GM18499 (cell line): ENCODE measurements at regions not wholly inside any gene's neighbourhood (a gene's known extent, or its start where the extent isn't known, plus 50 kb on each side); places are given as distances from the start of the nearest gene placed in this dataset.

Experiments
- ATAC-seq: cut with Tn5 transposase; IDR thresholded peaks from one replicate; pipeline ENCODE4 v1.9.1; 2021; ENCODE audit warnings: moderate number of reproducible peaks; ENCODE audit not compliant: insufficient read depth, unreplicated experiment

DNA sequence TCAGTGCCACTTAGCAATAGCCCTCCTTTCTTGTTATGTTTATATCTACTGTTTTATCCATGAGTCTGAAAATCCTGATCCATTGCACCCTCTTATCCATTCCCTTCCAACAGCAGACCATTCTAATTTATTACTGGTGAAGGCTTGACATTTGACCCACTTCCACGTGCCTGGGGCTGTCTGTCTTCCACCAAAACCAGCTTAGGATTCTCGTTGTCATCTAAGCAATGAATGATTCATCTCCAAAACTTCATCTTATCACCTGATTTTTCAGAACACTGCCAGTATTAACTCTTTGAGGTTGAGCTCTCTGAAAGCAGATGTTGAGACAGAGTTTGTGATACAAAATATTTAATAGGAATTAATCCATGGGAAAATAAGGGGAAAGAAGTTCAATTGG, 277.8 kb upstream of the FBXL7 start:
- no peak for ATAC-seq

DNA sequence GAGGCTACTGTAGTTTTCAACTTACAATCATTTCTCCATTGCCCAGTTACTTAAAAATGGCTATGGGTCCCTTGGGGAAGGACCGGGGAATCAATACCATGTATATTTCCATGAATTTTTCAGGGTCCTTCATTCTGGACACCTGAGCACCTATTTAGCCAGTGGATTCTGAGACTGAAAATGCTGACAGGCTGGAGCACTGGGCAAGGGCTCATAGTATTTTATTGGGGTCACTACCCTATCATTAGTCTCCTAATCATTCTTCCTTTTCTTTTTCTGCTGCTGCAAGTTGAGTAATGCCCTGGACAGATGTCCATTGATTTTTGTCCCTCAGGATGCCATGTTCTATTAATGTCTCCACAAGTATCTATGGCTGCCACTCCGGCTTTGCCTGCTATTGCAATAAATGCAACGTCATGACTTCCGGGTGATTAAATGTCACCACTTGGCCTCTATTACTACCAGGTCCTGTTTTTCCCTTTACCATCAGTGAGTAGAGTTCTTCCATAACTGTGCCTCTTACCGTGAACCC, 279.3 kb upstream of the FBXL7 start:
- no peak for ATAC-seq

DNA sequence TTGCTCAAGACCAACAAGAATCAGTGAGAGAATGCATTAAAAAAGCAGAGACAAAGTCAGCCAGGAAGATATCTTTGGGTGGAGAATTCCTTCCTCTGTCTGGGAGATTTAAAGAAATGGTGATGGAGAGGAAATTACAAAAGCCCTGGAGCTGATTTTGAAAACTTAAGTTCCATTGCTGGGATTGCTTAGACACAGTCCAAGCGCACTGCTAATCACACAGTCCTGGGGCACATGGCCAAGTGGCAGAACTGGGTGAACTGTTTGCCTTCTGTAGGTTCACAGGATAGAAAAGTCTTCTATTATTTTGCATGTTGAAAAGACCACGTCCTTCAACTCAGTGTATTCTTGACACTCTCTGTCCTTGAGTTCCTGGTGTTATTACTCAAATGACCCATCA, 284.9 kb upstream of the FBXL7 start:
- ATAC-seq, result no peak

DNA sequence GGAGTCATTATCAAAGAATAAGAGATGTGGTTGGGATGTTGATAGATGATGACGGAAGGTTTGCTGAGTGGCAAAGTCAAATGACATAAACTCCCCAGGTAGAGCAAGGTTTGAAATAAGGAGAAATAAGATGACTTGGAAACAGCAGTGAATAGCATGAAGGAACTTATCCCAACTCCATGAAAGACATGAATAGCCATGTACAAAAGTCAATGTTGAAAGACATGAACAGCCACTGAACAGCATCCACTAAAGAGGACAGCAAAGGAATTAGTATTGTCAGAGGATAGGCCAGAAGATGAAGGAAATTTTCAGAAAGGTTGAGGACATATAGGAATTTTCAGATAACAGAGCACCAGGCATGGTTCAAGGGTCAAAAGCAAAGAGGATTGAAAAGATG, 286.0 kb upstream of the FBXL7 start:
- no peak for ATAC-seq

DNA sequence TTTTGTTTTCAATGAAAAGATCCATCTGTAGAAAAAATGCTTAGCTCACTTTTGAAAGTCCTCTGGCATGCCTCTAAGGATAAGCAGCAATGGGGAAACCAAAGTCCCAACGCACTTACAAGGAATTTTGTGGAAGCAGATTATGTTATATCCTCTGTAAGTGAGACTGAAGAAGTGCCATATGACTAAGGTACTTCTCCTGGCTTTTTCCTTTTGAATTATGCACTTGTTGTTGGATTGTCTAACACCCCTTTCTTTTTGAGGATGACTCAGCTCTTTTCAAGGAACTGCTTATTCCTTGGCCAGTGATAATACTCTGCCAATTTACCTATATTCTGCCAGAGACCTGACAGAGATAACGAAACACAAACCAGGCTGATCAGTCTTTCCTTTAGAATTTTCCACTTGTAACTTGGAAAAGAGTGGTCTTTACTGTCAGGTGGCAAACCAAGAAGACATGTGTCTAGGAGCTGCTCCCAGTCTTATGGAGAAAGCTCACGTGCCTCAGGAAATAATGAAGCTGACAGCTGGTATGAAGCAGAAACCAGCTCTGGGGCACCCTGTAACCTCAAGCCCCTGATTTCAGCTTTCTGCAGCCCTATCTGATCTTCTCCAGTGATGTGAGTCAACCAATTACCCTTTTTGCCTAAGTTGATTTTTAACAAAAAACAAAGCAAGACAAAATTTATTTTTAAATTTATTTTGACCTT, 290.8 kb upstream of the FBXL7 start:
- no peak for ATAC-seq

DNA sequence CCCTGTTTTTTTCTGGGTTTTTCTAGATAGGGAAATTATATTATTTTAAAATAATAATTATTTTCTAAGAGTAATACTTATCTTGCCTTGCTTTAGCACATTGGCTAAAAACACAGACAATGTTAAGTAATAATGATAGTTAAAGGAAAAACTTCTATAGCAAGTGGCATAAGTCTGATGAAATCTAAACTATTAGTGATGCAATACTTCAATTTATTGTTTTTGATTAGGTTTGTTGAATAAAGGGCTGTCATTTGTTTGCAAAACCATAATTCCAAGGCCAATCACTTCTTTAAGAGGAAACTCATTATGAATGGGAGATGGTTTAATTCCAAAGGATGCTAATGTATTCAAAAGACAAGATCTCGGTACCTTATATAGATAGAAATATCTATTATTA, 293.8 kb upstream of the FBXL7 start:
- ATAC-seq, result no peak

DNA sequence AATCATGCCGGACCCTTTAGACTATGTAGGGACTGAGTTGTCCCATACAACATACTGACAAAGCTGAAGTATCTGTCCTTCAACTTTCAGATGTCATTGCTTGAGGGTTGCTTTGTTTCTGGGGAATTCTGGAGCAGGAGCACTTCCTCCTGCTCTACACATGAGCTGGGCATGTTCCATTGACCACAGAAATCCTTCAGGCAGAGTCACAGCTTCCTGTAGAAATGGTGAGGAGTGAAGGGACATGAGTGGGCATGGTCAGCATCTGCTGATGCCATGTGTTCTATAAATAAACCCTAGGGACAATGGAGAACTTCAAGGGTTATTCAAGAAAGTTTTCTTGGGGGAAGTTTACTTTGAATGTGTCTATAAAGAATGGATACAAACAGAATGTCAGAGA, 296.6 kb upstream of the FBXL7 start:
- ATAC-seq, result no peak

DNA sequence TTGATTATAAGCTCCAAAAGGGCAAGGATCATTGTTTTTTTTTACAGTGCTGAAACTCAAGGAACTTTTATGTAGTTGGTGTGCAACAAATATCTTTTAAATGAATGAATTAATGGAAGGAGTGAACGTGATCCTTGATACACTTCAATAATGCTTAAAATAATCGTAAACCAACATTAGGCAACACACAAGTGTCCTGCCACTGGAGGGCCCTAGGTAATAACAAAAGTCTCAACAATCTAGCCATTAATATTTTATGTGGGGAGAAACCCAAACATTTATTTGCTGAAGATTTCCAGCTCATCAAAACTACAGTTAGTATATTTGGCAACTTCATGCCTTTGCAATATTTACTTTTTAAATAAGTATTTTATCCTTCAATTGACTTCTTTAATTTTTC, 309.0 kb upstream of the FBXL7 start:
- no peak for ATAC-seq

DNA sequence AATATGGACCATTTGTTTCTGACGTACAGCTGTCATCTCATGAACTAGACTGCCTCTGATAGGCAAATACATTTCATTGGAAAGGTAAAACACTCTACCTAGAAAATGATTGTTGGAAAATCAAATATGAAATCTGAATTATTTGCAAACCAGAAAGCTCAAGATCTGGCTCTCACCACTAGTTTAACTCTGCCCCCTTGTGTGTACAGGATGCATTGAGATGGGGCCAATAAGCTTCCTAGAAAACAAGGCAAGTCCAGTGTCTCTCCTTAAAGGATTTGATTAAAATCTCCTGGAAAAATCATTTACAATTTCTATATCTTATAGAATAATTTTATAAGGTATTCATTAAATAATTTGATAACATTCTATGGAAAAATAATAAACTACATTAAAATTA, 311.9 kb upstream of the ANKH start:
- ATAC-seq, result no peak

DNA sequence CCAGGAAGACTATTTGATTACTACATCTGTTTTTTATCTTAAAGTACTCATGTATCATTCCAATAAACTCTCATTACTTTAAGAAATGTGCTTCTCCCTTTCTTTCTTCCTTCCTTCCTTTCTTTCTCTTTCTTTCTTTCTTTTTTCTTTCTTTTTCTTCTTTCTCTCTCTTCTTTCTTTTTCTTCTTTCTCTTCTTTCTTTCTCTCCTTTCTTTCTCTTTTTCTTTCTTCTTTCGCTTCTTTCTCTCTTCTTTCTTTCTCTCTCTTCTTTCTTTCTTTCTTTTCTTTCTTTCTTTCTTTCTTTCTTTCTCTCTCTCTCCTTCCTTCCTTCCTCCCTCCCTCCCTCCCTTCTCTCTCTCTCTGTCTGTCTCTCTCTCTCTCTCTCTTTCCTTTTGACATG, 298.6 kb upstream of the ANKH start:
- no peak for ATAC-seq

DNA sequence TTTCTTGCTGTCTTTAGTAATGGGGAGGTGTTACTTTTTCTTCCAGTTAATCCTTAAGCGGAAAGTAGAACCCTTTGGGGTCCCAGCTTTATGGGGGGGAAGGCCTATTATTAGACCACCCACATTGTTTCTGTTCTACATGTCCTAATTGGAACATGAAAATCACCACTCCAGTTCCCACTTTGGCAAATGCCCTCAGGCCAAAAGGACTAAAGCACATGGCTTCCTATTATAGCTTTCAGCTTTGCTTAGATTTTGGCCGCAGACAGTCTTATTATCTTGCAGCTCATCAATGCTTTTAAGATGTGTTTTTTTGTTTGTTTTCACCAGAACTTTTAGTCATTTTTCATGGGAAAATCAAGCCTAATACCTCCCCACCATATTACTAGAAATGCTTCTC, 296.8 kb upstream of the ANKH start:
- no peak for ATAC-seq

DNA sequence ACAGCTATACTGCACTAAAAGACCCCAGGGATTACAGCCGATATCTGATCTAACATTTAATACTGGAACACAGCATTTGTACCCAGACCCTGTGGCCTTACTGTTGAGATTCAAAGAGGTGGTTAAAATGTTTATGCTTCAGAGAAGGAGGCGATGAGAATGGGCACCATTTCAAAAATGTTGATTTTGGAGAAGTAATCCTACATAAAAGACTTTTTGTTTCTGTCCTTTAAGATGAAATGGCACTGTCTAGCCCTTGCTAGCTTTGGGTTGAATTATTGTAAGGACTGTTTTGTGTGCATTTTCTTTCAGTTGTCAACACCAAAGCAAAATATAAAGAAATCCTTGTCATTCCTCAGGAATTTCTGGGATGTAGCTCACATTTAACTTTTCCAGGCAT, 288.5 kb upstream of the ANKH start:
- no peak for ATAC-seq

DNA sequence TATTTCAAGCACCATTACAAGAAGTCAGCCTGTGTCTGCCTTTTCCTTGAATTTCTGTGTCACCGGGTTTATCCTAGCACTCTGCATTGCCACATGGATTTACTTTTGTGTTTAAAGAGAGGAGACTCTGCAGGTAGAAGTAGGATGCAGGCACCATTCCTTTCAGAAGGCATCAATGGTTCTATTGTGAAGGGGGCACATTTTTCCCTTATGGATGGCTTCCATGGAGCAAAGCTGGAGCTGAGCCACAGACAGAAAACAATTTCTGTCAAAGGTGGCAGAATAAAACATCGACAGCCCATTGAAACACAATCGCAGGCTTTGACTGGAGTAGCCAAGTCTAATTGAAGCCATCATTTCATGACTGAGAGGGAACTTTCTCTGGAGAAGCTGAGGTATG, 288.0 kb upstream of the ANKH start:
- ATAC-seq, result no peak

DNA sequence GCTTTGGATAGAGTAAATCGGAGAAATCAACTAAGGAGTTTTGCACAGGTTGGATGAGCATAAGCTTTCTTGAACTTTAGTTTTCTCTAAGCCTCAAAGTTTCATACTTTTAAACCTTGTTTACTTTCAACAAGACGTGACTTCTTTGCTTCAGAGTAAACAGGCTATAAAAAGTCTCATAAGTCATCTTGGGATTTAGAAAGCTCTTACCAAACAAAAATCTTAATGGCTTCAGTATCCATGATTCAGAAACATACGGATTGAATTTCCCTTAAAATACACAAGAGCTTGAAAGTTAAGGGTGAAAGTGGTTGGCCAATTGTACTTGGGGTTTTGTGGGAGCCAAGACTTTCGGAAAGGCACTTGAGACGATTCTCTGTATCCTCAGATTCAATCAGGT, 270.9 kb upstream of the ANKH start:
- no peak for ATAC-seq

DNA sequence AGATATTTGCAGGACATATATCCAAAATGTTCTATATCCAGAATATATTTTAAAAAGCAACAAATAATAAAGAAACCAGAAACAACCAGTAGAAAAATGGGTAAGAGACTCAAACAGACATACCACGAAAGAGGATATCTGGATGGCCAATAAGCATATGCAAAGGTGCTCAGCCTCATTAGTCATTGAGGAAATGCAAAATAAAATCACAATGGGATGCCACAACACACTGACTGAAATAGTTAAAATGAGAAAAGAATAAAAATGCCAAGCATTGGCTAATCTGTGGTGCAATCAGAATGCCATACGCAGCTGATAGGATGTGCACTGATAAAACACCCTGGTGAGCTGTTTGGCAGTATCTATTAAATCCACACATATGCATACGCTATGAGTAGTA, 265.8 kb upstream of the ANKH start:
- ATAC-seq, result no peak

DNA sequence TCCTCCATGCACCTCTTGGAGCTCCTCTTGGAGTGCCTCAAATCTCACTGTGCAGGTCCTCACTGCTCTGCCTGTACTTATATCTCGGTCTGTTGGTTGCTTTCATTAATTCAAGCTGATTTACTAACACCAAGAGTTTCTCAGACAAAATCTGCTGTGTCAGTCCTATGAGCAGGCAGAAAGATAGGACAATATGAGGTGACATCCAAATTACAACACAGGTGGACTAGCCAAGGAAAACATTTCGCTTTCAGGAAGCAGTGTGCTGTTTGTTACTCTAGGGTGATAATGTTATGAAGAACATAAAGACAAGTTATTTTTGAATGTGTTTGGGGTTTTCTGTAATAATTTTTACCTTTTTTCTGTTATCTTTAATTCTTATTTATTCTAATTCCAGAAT, 264.1 kb upstream of the ANKH start:
- ATAC-seq, result no peak

DNA sequence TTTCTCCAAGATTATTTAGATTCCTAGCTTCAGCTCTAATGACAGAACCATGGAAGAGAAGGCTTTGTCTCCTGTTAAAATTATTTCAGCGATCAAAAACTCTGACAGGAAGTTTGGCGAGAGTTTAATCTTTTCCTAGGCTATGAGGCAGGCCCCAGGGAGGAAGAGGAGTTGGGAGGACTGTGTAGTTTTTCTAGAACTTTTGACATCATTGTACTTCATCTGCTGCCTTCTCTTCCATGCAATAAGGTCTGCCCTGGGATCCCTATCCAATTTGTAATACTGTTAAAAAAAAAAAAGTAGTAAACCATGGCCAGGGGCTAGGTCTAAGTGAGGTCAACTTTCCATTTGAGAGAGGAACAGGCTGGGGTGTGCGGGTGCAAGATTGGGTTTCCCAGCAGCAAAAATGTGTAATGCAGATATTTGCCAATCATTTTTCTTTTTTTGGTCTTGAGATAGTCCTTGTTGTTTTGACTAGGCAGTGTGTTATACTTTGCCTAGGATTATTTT, 261.9 kb upstream of the ANKH start:
- no peak for ATAC-seq

DNA sequence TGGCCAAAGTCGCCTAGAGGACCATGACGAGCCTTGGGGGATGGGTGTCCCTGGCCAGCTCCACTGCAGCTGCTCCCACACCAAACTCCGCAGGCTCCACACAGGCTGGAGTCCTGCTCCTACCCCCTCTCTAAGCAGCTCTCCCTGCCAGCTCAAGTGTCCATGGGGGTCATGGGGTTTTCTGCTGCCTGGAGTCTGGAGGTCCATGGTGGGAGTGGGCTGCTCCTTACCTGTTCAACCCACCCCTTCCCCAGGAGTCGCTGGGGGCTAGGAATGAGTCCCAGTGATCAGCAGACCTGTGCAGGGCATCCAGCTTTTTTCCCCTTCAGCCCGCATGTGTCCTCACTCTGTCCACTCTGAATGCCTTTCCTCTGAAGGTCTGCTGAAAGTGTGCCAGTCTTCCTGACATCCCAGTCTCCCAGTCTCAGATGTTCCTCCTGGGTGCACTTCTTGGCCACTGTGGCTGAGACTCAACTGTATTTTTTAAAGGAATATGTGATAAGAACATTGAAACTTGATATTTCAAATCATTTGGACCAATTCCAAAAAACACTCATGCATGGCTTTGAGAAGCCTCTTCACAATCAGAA, 261.3 kb upstream of the ANKH start:
- no peak for ATAC-seq

DNA sequence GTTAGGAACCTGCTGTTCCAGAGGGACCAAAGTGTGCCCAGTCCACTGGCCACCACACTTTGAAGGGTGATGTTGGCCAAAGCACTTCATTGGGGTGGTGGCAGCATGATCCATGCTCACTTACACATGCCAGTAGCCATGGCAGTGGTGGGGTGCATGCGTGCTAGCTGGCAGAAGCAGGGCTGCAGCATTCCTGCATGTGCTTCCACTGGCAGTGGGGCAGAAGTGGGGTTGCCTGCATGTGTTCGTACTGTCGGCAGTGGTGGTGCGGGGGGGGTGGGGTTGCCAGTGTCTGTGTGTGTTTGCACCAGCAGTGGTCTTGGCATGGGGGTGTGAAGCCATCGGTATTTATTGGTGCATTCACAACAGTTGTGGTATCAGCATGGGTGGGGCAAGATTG, 260.3 kb upstream of the ANKH start:
- ATAC-seq, result no peak

DNA sequence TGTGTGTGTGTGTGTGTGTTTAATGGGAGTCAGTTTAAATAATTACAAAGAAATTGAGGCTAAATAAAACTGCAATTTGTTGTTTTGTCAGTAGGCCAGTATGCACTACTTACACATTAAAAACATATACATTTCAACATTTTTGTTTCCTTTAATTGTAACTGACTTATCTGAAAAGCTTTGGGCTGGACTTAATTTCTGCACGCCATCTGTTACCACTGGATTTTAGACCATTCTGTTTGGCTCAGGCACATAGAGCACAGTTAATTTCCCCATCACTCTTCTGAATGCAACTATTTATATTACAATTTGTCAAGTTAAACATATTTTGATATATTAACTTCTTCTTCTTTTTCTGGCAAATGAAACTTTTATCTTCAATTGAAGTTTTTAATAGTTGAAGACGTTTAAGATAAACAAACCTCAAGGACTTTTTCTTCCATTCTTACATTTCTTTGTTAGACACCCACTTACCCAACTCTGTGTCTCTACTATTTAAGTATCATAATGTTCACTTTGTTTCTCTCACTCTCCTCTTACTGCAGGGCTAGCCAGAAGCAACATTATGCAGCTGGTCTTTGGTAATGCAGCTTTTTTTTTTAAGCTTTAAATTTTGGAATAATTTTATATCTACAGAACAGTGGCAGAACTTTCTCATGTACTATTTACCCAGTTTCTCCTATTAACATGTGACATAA, 253.4 kb upstream of the ANKH start:
- ATAC-seq, result no peak

DNA sequence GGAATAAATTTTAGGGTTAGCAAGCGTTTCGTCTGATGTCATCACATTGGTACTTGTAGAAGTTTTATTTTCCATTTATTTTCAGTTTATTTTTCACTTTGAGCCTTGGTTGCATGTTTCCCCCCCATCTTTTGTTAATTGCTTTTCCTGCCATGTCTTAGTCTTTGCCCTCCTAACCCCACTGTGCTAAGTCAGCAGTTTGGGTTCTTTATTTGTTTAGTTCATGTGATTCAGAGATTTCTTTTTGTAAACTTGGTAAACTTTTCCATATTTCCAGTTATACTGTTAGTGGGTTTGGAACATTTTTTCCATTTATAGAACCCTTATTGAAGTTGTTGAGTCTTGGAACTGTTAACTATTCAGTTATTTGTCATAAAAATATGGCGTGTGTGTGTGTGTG, 252.9 kb upstream of the ANKH start:
- ATAC-seq, result no peak

DNA sequence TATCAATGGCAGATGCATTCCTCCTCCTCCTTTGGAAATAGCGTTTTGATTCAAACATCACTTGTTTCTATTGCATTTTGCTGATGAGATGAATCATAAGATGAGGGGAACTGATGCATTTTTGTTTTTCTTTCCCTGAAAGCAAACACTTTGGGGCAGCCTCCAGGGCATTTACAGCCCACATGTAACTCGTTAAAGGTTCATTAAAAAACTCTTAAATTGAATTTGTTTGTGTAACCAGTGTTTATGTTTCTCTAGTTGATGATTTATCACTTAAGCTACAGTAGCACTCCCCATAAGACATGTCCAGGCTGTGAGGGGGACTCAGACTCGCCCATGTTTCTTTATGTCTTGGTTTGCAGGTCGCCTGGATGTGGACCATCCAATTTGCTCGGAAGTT, 246.1 kb upstream of the ANKH start:
- ATAC-seq, result no peak
